ENCODE measurements at regions not wholly inside any gene's neighbourhood (a gene's known extent, or its start where the extent isn't known, plus 50 kb on each side); places are given as distances from the start of the nearest gene placed in this dataset.

GRCh38 chr7:68929781-68930261 lies 668.5 kb upstream of the AUTS2 start:
- no peak for TF ChIP-seq CTCF (IDR thresholded peaks at IDR 0.05)
- H3K4me1 ChIP-seq: no peaks in the 10 kb centered on the region
- peak in 1 of 2 donors; percentile 24 for DNase-seq
- intact Hi-C loops (cut with DNase I; ENCODE audit: low total_unique reads): no loop called here
- no peaks in the 10 kb centered on the region for H3K27me3 ChIP-seq
- no peak overlapping the region for H3K4me3 ChIP-seq
- no peaks in the 10 kb centered on the region for H3K9me3 ChIP-seq
- no peak overlapping the region for H3K27ac ChIP-seq
- H3K36me3 ChIP-seq: no peaks in the 10 kb centered on the region

- no peak for TF ChIP-seq CTCF (IDR thresholded peaks at IDR 0.05)
- no peaks in the 10 kb centered on the region for H3K9me3 ChIP-seq
- H3K4me3 ChIP-seq: no peak overlapping the region
- DNase-seq: no peak
- H3K36me3 ChIP-seq: no peaks in the 10 kb centered on the region
- no peaks in the 10 kb centered on the region for H3K27me3 ChIP-seq
- H3K27ac ChIP-seq: no peak overlapping the region
- no peaks in the 10 kb centered on the region for H3K4me1 ChIP-seq
- intact Hi-C loops (cut with DNase I; ENCODE audit: low total_unique reads): no loop called here
These were observed 661.7 kb upstream of the AUTS2 start for GRCh38 chr7:68936471-68937035.

GRCh38 chr7:68938151-68938550 lies 660.1 kb upstream of the AUTS2 start:
- DNase-seq: no peak
- Histone ChIP-seq H3K9me3 (no peaks in the 10 kb centered on the region), H3K4me3 (no peak overlapping the region), H3K27me3 (no peaks in the 10 kb centered on the region), H3K27ac (no peak overlapping the region), H3K36me3 (no peaks in the 10 kb centered on the region), H3K4me1 (no peaks in the 10 kb centered on the region)
- intact Hi-C loops (cut with DNase I; ENCODE audit: low total_unique reads): no loop called here
- TF ChIP-seq CTCF (IDR thresholded peaks at IDR 0.05): no peak

GRCh38 chr7:68943786-68944185 lies 654.5 kb upstream of the AUTS2 start:
- H3K27ac ChIP-seq: no peak overlapping the region
- no peak for TF ChIP-seq CTCF (IDR thresholded peaks at IDR 0.05)
- H3K4me3 ChIP-seq: no peak overlapping the region
- H3K9me3 ChIP-seq: no peaks in the 10 kb centered on the region
- no peaks in the 10 kb centered on the region for H3K36me3 ChIP-seq
- no peaks in the 10 kb centered on the region for H3K27me3 ChIP-seq
- no peak for DNase-seq
- no peaks in the 10 kb centered on the region for H3K4me1 ChIP-seq
- intact Hi-C loops (cut with DNase I; ENCODE audit: low total_unique reads): no loop called here

- intact Hi-C loops (cut with DNase I; ENCODE audit: low total_unique reads): no loop called here
- Histone ChIP-seq H3K9me3 (no peaks in the 10 kb centered on the region), H3K27ac (no peak overlapping the region), H3K4me1 (no peaks in the 10 kb centered on the region), H3K27me3 (no peaks in the 10 kb centered on the region), H3K4me3 (no peak overlapping the region), H3K36me3 (no peaks in the 10 kb centered on the region)
- no peak for DNase-seq
- TF ChIP-seq CTCF (IDR thresholded peaks at IDR 0.05): no peak
These were observed 642.6 kb upstream of the AUTS2 start for GRCh38 chr7:68955656-68956055.

- Histone ChIP-seq H3K27ac (no peak overlapping the region), H3K36me3 (no peaks in the 10 kb centered on the region), H3K9me3 (no peaks in the 10 kb centered on the region), H3K27me3 (no peaks in the 10 kb centered on the region), H3K4me3 (no peak overlapping the region), H3K4me1 (no peaks in the 10 kb centered on the region)
- DNase-seq: no peak
- intact Hi-C loops (cut with DNase I; ENCODE audit: low total_unique reads): no loop called here
- no peak for TF ChIP-seq CTCF (IDR thresholded peaks at IDR 0.05)
These were observed 639.7 kb upstream of the AUTS2 start for GRCh38 chr7:68958571-68958970.
